ENCODE measurements at regions not wholly inside any gene's neighbourhood (a gene's known extent, or its start where the extent isn't known, plus 50 kb on each side); places are given as distances from the start of the nearest gene placed in this dataset.

DNA sequence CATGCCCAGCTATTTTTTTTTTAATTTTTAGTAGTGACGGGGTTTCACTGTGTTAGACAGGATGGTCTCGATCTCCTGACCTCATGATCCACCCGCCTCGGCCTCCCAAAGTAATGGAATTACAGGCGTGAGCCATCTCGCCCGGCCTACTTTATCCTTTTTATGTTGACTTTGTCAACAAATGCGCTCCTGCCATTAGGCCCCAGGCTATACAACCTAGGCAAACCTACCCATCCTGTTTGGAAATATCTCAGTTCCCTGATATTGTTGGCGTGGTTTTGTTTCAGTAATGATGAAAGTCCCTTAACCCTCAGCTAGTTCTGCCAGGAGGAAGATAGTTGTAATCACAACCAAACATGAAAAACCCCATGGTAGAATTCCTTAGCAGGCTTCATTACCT is 249.4 kb upstream of the SOX11 start:
- no peak overlapping the region for H3K4me3 ChIP-seq (replicated peaks; ENCODE audit: low read depth, low read length)
- no peak for DNase-seq (ENCODE audit: low read depth)
- TF ChIP-seq, protein P1, sequence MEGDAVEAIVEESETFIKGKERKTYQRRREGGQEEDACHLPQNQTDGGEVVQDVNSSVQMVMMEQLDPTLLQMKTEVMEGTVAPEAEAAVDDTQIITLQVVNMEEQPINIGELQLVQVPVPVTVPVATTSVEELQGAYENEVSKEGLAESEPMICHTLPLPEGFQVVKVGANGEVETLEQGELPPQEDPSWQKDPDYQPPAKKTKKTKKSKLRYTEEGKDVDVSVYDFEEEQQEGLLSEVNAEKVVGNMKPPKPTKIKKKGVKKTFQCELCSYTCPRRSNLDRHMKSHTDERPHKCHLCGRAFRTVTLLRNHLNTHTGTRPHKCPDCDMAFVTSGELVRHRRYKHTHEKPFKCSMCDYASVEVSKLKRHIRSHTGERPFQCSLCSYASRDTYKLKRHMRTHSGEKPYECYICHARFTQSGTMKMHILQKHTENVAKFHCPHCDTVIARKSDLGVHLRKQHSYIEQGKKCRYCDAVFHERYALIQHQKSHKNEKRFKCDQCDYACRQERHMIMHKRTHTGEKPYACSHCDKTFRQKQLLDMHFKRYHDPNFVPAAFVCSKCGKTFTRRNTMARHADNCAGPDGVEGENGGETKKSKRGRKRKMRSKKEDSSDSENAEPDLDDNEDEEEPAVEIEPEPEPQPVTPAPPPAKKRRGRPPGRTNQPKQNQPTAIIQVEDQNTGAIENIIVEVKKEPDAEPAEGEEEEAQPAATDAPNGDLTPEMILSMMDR (IDR thresholded peaks at IDR 0.05; ENCODE audit: low read length, missing control alignments) = no peak

DNA sequence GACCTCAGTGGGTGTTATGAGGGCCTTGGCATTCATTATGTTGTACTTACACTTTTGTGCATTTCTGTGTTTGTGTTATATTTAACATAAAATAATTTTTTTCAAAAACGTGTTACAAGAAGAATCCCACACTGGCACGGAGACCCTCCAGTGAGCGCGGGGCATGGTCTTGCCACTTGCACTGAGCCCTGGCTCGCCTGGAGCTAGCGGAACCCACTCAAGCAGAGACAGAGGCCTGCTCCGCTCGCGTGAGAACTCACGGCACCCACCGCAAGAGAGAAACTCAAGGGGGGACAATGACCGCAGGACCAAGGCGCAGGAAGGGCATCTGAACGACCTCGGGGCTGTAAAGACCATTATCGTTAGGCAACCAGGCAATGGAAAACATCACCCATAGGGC is 248.0 kb upstream of the SOX11 start:
- TF ChIP-seq, protein P1 (IDR thresholded peaks at IDR 0.05; ENCODE audit: low read length, missing control alignments) = no peak
- DNase-seq (ENCODE audit: low read depth) = no peak
- no peak overlapping the region for H3K4me3 ChIP-seq (replicated peaks; ENCODE audit: low read depth, low read length)

DNA sequence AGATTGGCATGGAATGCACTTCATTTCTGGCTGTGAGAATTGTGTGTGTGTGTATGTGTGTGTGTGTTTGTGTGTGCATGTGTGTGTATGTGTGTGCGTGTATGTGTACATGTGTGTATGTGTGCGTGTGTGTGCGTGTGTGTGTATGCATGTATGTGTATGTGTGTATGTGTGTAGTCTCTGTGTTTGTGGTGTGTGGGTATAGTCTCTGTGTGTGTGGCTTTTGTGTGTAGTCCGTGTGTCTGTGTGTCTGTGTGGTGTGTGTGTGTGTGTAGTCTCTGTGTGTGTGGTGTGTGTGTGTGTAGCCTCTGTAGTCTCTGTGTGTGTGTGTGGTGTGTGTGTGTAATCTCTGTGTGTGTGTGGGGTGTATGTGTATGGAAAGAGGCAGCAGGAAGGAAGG is 247.3 kb upstream of the SOX11 start:
- TF ChIP-seq, protein P1 (IDR thresholded peaks at IDR 0.05; ENCODE audit: low read length, missing control alignments) = no peak
- no peak for DNase-seq (ENCODE audit: low read depth)
- no peak overlapping the region for H3K4me3 ChIP-seq (replicated peaks; ENCODE audit: low read depth, low read length)

DNA sequence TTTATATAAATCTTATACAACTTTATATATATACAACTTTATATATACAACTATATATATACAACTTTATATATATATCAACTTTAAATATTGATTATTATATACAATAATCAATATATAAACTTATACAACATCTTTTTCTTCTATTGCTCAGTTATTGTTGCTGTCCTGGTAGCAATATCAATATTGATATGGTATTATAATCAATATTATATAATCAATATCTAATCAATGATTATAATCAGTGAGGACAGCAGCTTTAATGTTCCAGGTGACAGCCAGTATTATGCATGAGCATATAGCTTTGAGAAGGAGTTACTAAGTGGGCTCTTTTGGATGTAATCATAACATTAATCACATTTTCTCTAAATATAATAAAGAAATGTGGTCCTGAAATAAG is 242.3 kb upstream of the SOX11 start:
- DNase-seq (ENCODE audit: low read depth) = no peak
- no peak overlapping the region for H3K4me3 ChIP-seq (replicated peaks; ENCODE audit: low read depth, low read length)
- TF ChIP-seq, protein P1 (IDR thresholded peaks at IDR 0.05; ENCODE audit: low read length, missing control alignments) = no peak

DNA sequence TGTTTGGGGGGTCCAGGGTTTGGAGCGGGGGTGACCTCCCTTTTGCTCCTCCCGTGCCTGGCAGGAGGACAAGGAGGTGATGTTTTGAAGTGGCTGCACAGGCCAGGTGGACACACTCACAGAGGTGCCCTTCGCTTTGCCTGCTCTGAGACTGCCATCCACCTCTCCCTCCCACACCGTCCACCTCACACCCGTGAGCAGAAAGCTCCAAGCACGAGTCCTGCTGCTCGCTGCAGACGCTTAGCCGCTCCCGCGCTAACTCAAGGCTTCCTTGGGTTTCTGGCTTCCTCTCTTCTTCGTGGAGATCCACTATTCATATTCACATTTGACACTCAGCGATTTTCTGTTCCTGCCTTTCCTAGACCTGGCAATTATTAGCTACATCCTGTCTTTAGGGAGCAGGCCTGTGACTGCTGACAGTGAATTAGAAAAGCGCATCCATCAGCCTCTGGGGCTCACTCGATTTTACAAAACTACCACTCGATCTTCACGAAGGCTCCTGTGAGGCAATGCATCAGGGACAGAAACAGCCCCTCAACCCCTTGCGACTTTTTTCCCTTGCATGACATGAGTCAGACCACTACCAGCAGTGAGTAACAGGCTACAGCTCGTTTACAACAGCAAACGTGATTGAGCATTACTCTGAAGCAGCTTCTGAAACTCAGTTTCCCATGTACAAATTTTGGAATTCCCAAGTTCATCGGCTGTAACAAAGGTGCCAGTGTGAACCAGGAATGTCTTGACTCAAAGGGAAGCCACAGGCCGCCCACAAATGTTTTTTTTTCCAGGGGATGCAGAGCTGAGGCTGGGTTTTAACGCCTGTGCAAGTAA is 238.7 kb upstream of the SOX11 start:
- DNase-seq (ENCODE audit: low read depth) = no peak
- no peak overlapping the region for H3K4me3 ChIP-seq (replicated peaks; ENCODE audit: low read depth, low read length)
- TF ChIP-seq, protein P1 (IDR thresholded peaks at IDR 0.05; ENCODE audit: low read length, missing control alignments) = no peak

DNA sequence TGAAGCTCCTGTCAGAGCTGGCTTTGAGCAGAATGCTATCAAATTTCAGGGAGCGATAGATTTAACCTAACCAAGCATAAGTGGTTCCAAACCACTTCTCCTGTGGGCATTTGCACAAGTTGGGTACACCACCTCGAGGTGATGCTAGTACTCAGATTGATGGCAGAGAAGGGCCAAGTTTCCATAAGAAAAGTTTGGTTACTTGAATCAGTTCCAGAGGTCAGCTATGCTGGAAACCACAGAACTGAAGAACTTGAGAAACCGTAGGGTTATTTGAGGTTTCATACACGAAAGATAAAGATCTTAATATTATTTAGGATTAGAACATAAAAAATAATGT is 238.2 kb upstream of the SOX11 start:
- no peak overlapping the region for H3K4me3 ChIP-seq (replicated peaks; ENCODE audit: low read depth, low read length)
- TF ChIP-seq, protein P1 (IDR thresholded peaks at IDR 0.05; ENCODE audit: low read length, missing control alignments) = no peak
- no peak for DNase-seq (ENCODE audit: low read depth)

DNA sequence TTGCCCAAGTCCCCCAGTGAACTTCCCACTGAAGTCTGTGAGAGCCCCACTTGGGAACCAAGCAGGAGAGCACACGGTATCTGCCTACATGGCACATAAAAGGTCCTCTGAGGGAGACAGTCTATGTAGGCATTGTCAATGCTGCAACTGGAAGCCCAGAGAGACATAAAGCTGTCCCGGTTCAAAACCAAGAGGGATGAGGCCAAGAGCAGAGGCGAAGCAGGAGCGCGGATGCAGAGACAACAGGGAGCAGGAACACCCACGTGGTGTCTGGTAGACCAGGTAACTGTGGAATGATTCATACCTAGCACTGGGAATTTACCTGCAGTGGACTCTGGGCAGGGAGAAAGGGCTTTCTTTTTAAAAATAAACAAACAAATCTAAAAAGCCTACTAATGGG is 233.1 kb upstream of the SOX11 start:
- no peak for DNase-seq (ENCODE audit: low read depth)
- TF ChIP-seq, protein P1 (IDR thresholded peaks at IDR 0.05; ENCODE audit: low read length, missing control alignments) = no peak
- no peak overlapping the region for H3K4me3 ChIP-seq (replicated peaks; ENCODE audit: low read depth, low read length)

Data from fibroblast of pulmonary artery (primary cell).